GM18873 (cell line): ENCODE measurements at regions not wholly inside any gene's neighbourhood (a gene's known extent, or its start where the extent isn't known, plus 50 kb on each side); places are given as distances from the start of the nearest gene placed in this dataset.
"Not testable (repeated sequence)": the region's sequence is repeated elsewhere in the genome, so short reads cannot be mapped to it uniquely, and the experiment has no call there.

ENCODE experiments used
- ATAC-seq: cut with Tn5 transposase; IDR thresholded peaks from one replicate; pipeline ENCODE4 v1.9.1; 2021; ENCODE audit warnings: mild to moderate bottlenecking, moderate library complexity, moderate number of reproducible peaks; ENCODE audit not compliant: unreplicated experiment, low FRiP score

- not testable (repeated sequence) for ATAC-seq
Measured at GRCh38 chr21:7743940-7744339, 2777.4 kb upstream of the TPTE start.

DNA sequence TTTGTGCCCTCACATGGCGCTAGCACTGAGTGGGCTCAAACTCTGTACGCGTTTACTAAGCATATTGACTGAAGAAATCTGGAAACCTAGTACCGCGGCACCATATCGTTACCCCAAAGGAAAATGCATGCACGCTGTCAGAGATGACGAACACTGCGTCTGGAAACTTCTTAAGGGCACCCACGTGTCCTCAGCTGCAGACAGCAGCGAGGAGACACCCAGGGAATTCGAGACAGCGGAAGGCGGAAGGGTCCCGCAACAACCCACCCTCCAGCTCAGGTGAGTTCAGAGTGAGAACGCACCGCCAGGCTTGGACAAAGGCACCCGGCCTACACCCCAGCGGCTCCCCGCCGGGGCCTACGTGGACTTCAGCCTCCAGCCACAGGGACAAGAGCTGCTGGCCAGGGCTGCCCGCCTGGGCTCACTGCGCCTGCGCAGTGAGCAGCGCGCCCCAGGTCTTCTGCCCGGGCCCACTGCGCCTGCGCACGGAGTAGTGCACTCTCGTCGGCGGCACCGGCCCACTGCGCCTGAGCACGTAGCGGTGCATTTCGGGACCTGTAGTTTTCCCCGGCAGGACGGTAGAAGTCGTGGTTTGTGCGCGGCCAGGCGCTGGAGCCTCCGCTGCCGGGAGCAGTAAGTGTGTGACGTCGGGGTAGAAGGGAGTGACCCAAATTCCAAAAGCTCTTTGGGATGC lies 2776.8 kb upstream of the TPTE start:
- peak; percentile 95 for ATAC-seq

DNA sequence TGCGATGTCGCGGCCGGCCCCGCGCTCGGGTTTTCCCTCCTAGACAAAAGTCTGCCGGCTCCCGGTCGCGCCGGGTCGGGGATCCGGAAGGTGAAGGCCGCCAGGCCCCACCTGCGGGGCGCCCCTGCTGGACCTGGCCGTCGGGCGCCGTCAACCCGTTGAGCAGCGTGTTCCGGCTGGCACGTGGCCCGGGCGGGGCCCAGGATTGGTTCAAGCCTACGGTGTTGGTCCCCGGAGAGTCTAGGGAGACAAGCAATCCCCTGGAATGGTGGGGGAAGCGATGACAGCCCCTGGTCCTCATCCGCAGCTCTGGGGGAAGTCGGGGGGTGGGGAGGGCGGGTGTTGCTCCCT lies 2776.3 kb upstream of the TPTE start:
- peak; percentile 43 for ATAC-seq

GRCh38 chr21:7747964-7748363 lies 2773.4 kb upstream of the TPTE start:
- ATAC-seq = not testable (repeated sequence)

DNA sequence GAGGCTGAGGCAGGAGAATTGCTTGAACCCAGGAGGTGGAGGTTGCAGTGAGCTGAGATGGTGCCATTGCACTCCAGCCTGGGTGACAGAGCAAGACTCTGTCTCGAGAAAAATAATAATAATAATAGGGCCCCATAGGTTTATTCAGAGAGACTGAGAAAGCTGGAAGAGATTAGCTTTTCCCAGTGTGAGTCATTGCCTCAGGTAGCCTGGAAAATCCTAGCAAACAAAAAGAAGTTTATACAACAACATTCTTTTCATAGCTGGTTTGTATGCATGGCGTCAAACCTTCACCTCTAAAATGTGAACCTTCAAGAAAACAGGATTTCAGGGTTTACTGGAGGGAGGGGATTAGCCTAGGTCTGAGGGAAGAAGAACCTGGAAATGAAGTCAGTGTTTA lies 2768.8 kb upstream of the TPTE start:
- ATAC-seq = not testable (repeated sequence)

DNA sequence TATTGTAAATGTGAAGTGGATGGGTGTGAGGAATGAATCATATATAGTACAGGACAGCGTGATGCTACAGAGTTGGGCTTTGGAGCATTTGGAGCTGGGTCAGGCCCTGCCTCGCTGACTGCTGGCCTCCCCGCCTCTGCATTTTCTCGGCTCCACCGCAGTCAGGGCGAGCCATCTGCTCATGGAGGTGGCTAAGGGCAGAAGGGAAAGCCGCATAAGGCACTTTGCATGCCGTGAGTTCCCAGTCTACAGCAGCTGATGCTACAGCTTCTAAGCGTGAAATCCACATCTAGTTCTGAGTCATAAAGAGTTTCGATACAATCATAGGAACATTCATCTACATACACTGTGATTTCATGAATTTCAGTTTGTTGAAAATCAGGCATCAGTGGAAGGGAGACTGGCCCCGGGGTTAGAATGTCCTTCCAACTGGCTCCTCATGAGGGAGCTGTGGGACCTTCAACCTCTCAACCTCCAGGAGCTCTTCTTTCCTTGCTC lies 2768.0 kb upstream of the TPTE start:
- peak; percentile 93 for ATAC-seq

DNA sequence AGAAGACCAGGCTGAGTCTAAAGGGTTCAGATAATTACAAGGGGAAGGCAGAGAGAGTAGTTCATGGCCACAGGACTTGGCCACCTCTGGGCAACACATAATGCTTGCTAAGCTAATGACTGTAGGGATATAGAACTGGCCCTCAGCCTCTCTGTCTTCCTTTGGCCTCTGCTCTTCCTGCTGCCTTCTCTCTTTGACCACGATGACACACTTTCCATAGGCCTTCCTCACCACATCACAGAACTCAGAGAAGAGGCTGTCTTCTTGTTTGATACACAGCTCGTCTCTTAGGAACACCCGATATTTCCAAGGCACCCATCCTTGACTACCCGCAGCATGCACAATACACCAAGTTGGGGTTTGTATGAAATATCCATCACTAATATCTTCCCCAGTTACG lies 2751.4 kb upstream of the TPTE start:
- not testable (repeated sequence) for ATAC-seq

DNA sequence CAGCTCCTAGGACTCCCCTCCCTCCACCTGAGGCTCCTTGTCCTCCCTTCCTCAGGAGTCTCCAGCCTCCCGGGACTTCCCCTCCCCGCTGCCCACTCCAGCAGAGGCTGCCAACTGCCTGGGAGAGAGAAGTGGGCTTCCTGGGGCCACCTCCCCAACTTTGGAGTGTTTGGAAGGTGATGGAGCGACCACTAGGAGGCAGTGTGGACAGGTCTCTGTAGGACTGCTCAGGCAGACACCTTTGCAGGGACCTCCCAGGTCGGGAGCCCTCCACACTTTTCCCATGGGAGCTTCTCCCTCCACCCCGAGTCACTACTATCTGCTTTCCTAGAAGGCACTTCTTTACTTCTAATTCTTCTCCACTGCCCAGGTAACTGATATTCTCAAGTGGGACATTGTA lies 2747.2 kb upstream of the TPTE start:
- ATAC-seq = not testable (repeated sequence)

DNA sequence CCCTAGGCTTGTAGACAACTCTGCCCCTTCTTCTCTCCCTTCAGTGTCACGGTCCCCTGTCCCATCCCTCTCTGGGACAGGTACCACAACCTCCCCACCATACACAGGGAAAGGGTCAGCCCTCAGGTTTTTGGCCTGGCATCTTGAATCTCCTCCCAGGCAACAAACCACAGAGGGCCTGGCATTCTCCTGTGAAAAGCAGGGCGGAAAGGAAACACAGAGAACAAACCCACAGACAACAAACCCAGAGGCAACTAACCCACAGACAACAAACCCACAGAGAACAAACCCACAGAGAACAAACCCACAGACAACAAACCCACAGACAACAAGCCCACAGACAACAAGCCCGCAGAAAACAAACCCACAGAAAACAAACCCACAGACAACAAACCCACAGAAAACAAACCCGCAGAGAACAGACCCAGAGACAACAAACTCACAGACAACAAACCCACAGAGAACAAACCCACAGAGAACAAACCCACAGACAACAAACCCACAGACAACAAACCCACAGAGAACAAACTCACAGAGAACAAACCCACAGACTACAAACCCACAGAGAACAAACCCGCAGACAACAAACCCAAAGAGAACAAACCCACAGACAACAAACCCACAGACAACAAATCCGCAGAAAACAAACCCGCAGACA lies 2745.9 kb upstream of the TPTE start:
- not testable (repeated sequence) for ATAC-seq

GRCh38 chr21:7776035-7776434 lies 2745.3 kb upstream of the TPTE start:
- ATAC-seq = not testable (repeated sequence)

DNA sequence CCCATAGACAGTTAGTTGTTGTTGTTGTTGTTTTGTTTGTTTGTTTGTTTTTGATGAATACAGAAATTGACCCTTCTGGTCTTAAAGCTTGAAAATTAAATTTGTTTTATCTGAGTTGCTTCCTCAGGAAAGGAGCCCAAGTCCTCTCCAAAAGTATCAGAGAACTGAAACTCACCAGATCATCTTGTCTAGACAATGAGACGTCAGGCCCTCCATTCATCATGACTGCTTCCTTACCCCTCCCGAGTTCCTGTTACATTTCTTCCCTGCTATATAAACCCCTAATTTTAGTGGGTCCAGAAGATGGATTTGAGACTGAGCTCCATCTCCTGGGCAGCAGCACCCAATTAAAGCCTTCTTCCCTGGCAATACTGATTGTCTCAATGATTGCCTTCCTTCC lies 2744.8 kb upstream of the TPTE start:
- not testable (repeated sequence) for ATAC-seq

DNA sequence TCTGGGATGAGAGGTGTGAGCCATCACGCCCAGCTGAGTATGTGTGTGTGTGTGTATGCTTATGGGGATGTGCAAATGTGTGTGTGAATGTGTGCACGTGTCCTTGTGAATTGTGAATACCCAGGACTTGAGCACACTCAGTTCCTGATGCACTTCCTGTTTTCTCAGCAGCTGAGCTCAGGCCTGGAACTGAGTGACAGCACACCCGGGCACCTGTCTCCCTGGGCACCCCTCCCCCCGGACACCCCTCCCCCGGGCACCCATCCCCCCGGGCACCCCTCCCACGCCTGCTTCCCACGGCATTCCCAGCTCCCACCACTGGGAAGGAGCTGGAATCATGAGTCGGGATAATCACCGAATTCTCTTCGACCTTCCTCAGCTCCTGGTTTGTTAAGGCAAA lies 2744.1 kb upstream of the TPTE start:
- not testable (repeated sequence) for ATAC-seq

GRCh38 chr21:7787427-7788078 lies 2733.8 kb upstream of the TPTE start:
- not testable (repeated sequence) for ATAC-seq

DNA sequence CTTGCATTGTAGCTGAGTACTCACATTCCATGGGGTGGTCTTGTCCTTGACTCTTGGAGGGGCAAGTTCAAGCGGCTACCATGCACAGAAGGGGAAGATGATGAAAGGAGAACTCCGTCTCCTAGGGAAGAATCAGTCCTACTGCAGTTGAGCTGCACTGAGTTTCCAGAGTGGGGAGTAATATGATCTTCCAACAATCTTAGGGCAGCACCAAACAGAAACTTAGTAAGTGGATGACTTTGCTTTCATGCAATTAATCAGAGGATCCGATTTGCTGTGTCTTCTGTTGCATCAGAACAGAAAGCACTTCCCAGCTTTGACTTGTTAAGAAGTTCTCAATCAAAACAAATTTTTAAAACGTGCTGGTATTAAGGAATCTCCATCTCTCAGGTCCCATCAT lies 2727.6 kb upstream of the TPTE start:
- ATAC-seq = not testable (repeated sequence)

DNA sequence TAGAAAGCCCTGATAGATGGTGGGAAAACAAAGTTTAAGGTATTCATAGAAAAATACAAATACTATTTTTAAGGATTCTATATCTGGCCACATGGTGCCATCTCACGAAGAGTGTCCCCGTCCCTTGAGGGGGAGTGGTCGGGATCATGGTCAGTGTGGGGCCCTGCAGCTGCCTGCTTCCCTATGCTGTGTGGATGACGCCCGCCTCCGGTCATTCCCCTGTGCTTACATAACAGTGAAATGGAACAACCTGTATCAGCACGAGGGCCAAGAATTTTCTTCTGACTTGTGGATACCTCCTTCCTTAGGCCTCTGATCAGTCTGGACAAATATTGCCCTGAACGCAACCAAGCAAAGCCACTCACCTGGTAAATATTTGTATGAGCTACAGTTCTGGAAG lies 2724.1 kb upstream of the TPTE start:
- not testable (repeated sequence) for ATAC-seq

- ATAC-seq = not testable (repeated sequence)
Measured at GRCh38 chr21:7798446-7798845, 2722.9 kb upstream of the TPTE start.

GRCh38 chr21:7799697-7800096 lies 2721.7 kb upstream of the TPTE start:
- ATAC-seq = not testable (repeated sequence)

DNA sequence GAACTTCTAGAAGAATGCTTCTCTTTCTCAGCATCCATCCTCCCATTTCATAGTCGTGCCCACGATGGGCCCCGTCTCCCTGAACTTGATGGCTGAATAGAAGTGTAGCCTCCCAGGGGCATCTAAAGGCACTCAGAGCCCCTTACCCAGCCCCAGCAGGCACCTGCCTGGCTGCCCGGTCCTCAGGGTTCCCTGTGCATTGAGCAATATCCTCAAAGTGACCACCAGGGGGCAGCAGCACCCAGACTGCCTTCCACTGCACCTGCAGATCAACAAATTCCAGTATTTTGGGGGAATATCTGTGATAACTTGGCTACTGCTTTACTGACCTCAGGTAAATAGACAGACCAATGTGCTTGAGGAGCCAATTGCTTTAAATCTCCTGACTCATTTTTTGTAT lies 2707.9 kb upstream of the TPTE start:
- ATAC-seq = not testable (repeated sequence)

DNA sequence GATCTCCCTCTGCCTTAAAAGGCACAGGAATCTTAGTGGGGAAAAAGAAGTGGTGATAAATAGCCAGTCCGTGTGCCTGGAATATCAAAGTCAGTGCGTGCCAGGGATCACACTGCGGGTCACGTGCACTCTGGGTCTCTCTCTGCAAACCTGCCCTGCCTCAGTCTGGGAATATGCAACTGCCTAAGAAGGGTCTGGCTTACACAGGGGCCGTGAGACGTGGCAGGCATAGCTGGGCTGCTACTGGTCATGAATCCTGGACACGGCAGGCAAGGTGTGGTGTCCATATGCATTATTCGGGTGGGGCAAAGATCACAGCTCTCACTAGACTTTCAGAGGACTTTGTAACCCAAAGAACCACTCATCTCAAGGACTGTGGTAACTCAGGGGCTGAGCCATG lies 2704.4 kb upstream of the TPTE start:
- not testable (repeated sequence) for ATAC-seq

- ATAC-seq = not testable (repeated sequence)
Measured at GRCh38 chr21:7819301-7819700, 2702.1 kb upstream of the TPTE start.

GRCh38 chr21:7825627-7826026 lies 2695.8 kb upstream of the TPTE start:
- ATAC-seq = not testable (repeated sequence)
